ENCODE measurements at regions not wholly inside any gene's neighbourhood (a gene's known extent, or its start where the extent isn't known, plus 50 kb on each side); places are given as distances from the start of the nearest gene placed in this dataset.

GRCh38 chr6:145383428-145383827, 351.9 kb downstream of the EPM2A start:
- no peaks in the 10 kb centered on the region for H3K4me1 ChIP-seq (ENCODE audit: control insufficient read depth in 1 of 2, insufficient read depth in 2 of 2, low read length in 2 of 2)
- H3K27me3 ChIP-seq (ENCODE audit: low read depth, low read length), result no peaks in the 10 kb centered on the region
- H3K9me3 ChIP-seq (ENCODE audit: control insufficient read depth in 1 of 2, low read length in 2 of 2), result no peaks in the 10 kb centered on the region
- H3K36me3 ChIP-seq (ENCODE audit: control insufficient read depth in 1 of 2, insufficient read depth in 2 of 2, low read length in 2 of 2), result no peaks in the 10 kb centered on the region
- H3K4me3 ChIP-seq (ENCODE audit: low read depth in 1 of 2, low read length in 2 of 2), result no peak overlapping the region
- no peak overlapping the region for H3K27ac ChIP-seq (ENCODE audit: low read length)

DNA sequence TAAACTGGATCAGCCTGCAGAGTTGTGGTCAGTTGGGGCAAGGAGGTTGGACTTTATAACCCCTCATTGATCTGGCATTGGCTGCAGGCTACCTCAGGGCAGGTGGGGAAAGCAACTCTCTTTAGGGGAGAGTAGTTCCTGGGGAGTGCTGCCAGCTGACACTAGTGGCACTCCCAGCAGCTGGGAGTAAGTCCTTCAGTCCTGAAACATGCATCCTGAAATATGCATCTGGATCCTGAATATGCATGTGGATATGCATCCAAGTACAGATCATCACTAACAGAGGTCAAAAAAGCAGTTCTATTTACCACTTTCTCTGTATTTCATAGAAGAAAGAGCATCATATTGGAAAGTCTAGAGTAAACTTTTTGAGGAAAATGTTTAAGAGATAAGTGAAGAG, 350.8 kb downstream of the EPM2A start:
- H3K4me1 ChIP-seq (ENCODE audit: control insufficient read depth in 1 of 2, insufficient read depth in 2 of 2, low read length in 2 of 2), result no peaks in the 10 kb centered on the region
- no peaks in the 10 kb centered on the region for H3K36me3 ChIP-seq (ENCODE audit: control insufficient read depth in 1 of 2, insufficient read depth in 2 of 2, low read length in 2 of 2)
- no peaks in the 10 kb centered on the region for H3K27me3 ChIP-seq (ENCODE audit: low read depth, low read length)
- H3K9me3 ChIP-seq (ENCODE audit: control insufficient read depth in 1 of 2, low read length in 2 of 2), result no peaks in the 10 kb centered on the region
- no peak overlapping the region for H3K27ac ChIP-seq (ENCODE audit: low read length)
- H3K4me3 ChIP-seq (ENCODE audit: low read depth in 1 of 2, low read length in 2 of 2), result no peak overlapping the region

DNA sequence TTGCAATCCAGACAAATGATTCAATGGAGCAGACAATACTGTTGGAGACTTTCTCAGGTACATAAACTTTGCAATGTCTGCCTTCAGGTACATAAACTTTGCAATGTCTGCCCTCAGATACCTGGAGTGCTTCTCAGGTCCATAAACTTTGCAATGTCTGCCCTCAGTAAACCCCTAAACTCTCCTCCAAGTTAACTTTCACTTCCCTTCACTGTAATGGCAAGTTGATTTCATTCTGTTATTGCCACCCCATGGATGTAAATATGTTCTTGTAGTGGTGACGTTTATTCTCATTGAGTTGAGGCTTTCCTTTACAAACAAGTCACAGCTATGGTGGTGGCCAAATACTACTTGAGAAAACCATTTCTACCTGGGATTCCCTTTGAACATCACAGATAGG, 338.8 kb downstream of the EPM2A start:
- Histone ChIP-seq H3K36me3 (ENCODE audit: control insufficient read depth in 1 of 2, insufficient read depth in 2 of 2, low read length in 2 of 2) (no peaks in the 10 kb centered on the region), H3K27ac (ENCODE audit: low read length) (no peak overlapping the region), H3K27me3 (ENCODE audit: low read depth, low read length) (no peaks in the 10 kb centered on the region), H3K9me3 (ENCODE audit: control insufficient read depth in 1 of 2, low read length in 2 of 2) (no peaks in the 10 kb centered on the region), H3K4me1 (ENCODE audit: control insufficient read depth in 1 of 2, insufficient read depth in 2 of 2, low read length in 2 of 2) (no peaks in the 10 kb centered on the region), H3K4me3 (ENCODE audit: low read depth in 1 of 2, low read length in 2 of 2) (no peak overlapping the region)

GRCh38 chr6:145400508-145400907, 334.8 kb downstream of the EPM2A start:
- Histone ChIP-seq H3K4me1 (ENCODE audit: control insufficient read depth in 1 of 2, insufficient read depth in 2 of 2, low read length in 2 of 2) (no peaks in the 10 kb centered on the region), H3K27ac (ENCODE audit: low read length) (no peak overlapping the region), H3K27me3 (ENCODE audit: low read depth, low read length) (no peaks in the 10 kb centered on the region), H3K4me3 (ENCODE audit: low read depth in 1 of 2, low read length in 2 of 2) (no peak overlapping the region), H3K9me3 (ENCODE audit: control insufficient read depth in 1 of 2, low read length in 2 of 2) (no peaks in the 10 kb centered on the region), H3K36me3 (ENCODE audit: control insufficient read depth in 1 of 2, insufficient read depth in 2 of 2, low read length in 2 of 2) (no peaks in the 10 kb centered on the region)

- Histone ChIP-seq H3K27ac (ENCODE audit: low read length) (no peak overlapping the region), H3K36me3 (ENCODE audit: control insufficient read depth in 1 of 2, insufficient read depth in 2 of 2, low read length in 2 of 2) (no peaks in the 10 kb centered on the region), H3K4me3 (ENCODE audit: low read depth in 1 of 2, low read length in 2 of 2) (no peak overlapping the region), H3K9me3 (ENCODE audit: control insufficient read depth in 1 of 2, low read length in 2 of 2) (no peaks in the 10 kb centered on the region), H3K4me1 (ENCODE audit: control insufficient read depth in 1 of 2, insufficient read depth in 2 of 2, low read length in 2 of 2) (no peaks in the 10 kb centered on the region), H3K27me3 (ENCODE audit: low read depth, low read length) (no peaks in the 10 kb centered on the region)
Measured at GRCh38 chr6:145405006-145405551, 330.2 kb downstream of the EPM2A start.

DNA sequence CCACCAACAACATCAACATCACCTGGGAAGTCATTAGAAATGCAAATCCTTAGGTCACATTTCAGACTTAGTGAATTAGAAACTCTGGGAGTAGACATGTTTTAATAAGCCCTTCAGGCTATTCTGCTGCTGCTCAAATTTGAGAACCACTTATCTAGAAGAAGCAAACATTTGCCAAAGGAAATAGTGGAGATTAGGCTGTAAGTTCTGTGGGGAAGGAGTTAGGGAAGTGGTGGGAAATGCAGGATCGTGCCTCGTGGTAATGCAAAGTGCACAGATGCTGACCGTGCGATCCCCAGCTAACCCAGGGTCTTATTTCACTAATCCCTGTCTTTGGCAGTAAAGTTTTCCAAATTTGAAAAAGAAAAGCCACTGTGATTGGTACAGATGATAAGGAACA, 328.5 kb downstream of the EPM2A start:
- no peaks in the 10 kb centered on the region for H3K9me3 ChIP-seq (ENCODE audit: control insufficient read depth in 1 of 2, low read length in 2 of 2)
- no peaks in the 10 kb centered on the region for H3K36me3 ChIP-seq (ENCODE audit: control insufficient read depth in 1 of 2, insufficient read depth in 2 of 2, low read length in 2 of 2)
- no peaks in the 10 kb centered on the region for H3K27me3 ChIP-seq (ENCODE audit: low read depth, low read length)
- H3K27ac ChIP-seq (ENCODE audit: low read length), result no peak overlapping the region
- no peaks in the 10 kb centered on the region for H3K4me1 ChIP-seq (ENCODE audit: control insufficient read depth in 1 of 2, insufficient read depth in 2 of 2, low read length in 2 of 2)
- no peak overlapping the region for H3K4me3 ChIP-seq (ENCODE audit: low read depth in 1 of 2, low read length in 2 of 2)

GRCh38 chr6:145415616-145416015, 319.7 kb downstream of the EPM2A start:
- no peak overlapping the region for H3K27ac ChIP-seq (ENCODE audit: low read length)

GRCh38 chr6:145420599-145420998, 314.7 kb downstream of the EPM2A start:
- H3K36me3 ChIP-seq (ENCODE audit: control insufficient read depth in 1 of 2, insufficient read depth in 2 of 2, low read length in 2 of 2), result no peaks in the 10 kb centered on the region
- H3K9me3 ChIP-seq (ENCODE audit: control insufficient read depth in 1 of 2, low read length in 2 of 2), result no peaks in the 10 kb centered on the region
- no peaks in the 10 kb centered on the region for H3K4me1 ChIP-seq (ENCODE audit: control insufficient read depth in 1 of 2, insufficient read depth in 2 of 2, low read length in 2 of 2)
- H3K4me3 ChIP-seq (ENCODE audit: low read depth in 1 of 2, low read length in 2 of 2), result no peak overlapping the region
- no peaks in the 10 kb centered on the region for H3K27me3 ChIP-seq (ENCODE audit: low read depth, low read length)
- no peak overlapping the region for H3K27ac ChIP-seq (ENCODE audit: low read length)

More at GRCh38 chr6:145415616-145416015, 319.7 kb downstream of the EPM2A start:
- Histone ChIP-seq H3K36me3 (ENCODE audit: control insufficient read depth in 1 of 2, insufficient read depth in 2 of 2, low read length in 2 of 2) (no peaks in the 10 kb centered on the region), H3K27me3 (ENCODE audit: low read depth, low read length) (no peaks in the 10 kb centered on the region), H3K4me1 (ENCODE audit: control insufficient read depth in 1 of 2, insufficient read depth in 2 of 2, low read length in 2 of 2) (no peaks in the 10 kb centered on the region), H3K9me3 (ENCODE audit: control insufficient read depth in 1 of 2, low read length in 2 of 2) (no peaks in the 10 kb centered on the region), H3K4me3 (ENCODE audit: low read depth in 1 of 2, low read length in 2 of 2) (no peak overlapping the region)

DNA sequence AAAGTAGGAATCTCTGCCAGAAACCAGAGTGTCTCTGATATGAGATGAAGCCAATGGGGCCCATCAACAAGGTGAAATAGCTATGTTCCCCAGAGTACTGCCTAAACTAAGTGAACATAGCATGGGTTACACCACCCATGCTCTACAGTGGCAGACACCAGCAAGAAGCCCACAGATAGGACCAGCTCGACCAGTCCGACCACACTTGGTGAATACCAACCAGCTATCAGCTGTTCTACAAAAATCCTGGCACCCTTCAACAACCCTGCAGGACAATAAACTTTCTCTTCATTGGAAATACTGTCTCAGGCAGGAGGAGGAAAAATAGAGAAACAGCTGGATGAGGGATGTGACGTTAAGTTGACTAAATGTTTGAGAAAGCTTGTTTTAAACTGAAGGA, 311.4 kb downstream of the EPM2A start:
- no peaks in the 10 kb centered on the region for H3K36me3 ChIP-seq (ENCODE audit: control insufficient read depth in 1 of 2, insufficient read depth in 2 of 2, low read length in 2 of 2)
- H3K27ac ChIP-seq (ENCODE audit: low read length), result no peak overlapping the region
- no peaks in the 10 kb centered on the region for H3K27me3 ChIP-seq (ENCODE audit: low read depth, low read length)
- H3K9me3 ChIP-seq (ENCODE audit: control insufficient read depth in 1 of 2, low read length in 2 of 2), result no peaks in the 10 kb centered on the region
- H3K4me3 ChIP-seq (ENCODE audit: low read depth in 1 of 2, low read length in 2 of 2), result no peak overlapping the region
- H3K4me1 ChIP-seq (ENCODE audit: control insufficient read depth in 1 of 2, insufficient read depth in 2 of 2, low read length in 2 of 2), result no peaks in the 10 kb centered on the region

DNA sequence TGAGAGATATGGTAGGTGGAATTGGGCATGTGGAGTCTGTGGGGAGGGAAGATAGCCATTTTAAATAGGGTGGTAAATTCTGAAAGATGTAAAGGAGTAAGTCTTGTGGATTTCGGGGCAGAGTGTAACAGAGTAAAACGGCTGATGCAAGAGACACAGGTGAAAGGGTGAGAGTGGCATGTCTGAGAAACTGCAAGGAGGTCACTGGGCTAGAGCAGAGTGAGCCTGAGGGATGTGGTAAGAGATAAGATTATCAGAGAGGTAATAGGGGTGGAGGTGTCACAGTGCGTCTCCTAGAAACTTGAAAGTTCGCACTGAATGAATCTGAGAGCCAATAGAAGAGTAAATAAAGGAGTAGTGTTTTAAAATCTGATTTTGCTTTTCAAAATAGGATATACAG, 308.1 kb downstream of the EPM2A start:
- Histone ChIP-seq H3K36me3 (ENCODE audit: control insufficient read depth in 1 of 2, insufficient read depth in 2 of 2, low read length in 2 of 2) (no peaks in the 10 kb centered on the region), H3K4me3 (ENCODE audit: low read depth in 1 of 2, low read length in 2 of 2) (no peak overlapping the region), H3K27me3 (ENCODE audit: low read depth, low read length) (no peaks in the 10 kb centered on the region), H3K27ac (ENCODE audit: low read length) (no peak overlapping the region), H3K4me1 (ENCODE audit: control insufficient read depth in 1 of 2, insufficient read depth in 2 of 2, low read length in 2 of 2) (no peaks in the 10 kb centered on the region), H3K9me3 (ENCODE audit: control insufficient read depth in 1 of 2, low read length in 2 of 2) (no peaks in the 10 kb centered on the region)

GRCh38 chr6:145428706-145429105, 306.6 kb downstream of the EPM2A start:
- Histone ChIP-seq H3K27ac (ENCODE audit: low read length) (no peak overlapping the region), H3K27me3 (ENCODE audit: low read depth, low read length) (no peaks in the 10 kb centered on the region), H3K4me3 (ENCODE audit: low read depth in 1 of 2, low read length in 2 of 2) (no peak overlapping the region), H3K36me3 (ENCODE audit: control insufficient read depth in 1 of 2, insufficient read depth in 2 of 2, low read length in 2 of 2) (no peaks in the 10 kb centered on the region), H3K9me3 (ENCODE audit: control insufficient read depth in 1 of 2, low read length in 2 of 2) (no peaks in the 10 kb centered on the region), H3K4me1 (ENCODE audit: control insufficient read depth in 1 of 2, insufficient read depth in 2 of 2, low read length in 2 of 2) (no peaks in the 10 kb centered on the region)

DNA sequence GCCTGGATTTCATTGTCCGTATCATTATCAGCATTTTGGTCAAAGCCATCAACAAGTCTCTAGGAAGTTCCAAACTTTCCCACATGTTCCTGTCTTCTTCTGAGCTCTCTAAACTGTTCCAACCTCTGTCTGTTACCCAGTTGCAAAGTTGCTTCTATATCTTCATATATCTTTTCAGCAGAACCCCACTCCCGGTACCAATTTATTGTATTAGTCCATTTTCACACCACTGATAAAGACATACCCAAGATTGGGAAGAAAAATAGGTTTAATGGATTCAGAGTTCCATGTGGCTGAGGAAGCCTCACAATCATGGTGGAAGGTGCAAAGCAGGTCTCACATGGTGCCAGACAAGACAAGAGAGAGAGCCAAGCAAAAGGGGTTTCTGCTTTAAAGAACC, 293.2 kb downstream of the EPM2A start:
- Histone ChIP-seq H3K9me3 (ENCODE audit: control insufficient read depth in 1 of 2, low read length in 2 of 2) (peaks cover 3 to 37% of the 10 kb centered on the region in 2 donors), H3K36me3 (ENCODE audit: control insufficient read depth in 1 of 2, insufficient read depth in 2 of 2, low read length in 2 of 2) (no peaks in the 10 kb centered on the region), H3K4me1 (ENCODE audit: control insufficient read depth in 1 of 2, insufficient read depth in 2 of 2, low read length in 2 of 2) (no peaks in the 10 kb centered on the region), H3K27me3 (ENCODE audit: low read depth, low read length) (no peaks in the 10 kb centered on the region), H3K27ac (ENCODE audit: low read length) (no peak overlapping the region), H3K4me3 (ENCODE audit: low read depth in 1 of 2, low read length in 2 of 2) (no peak overlapping the region)

Data from muscle layer of duodenum (tissue), 2 donors.